Mesenchymal stem cell (in vitro differentiated cells and primary cell): ENCODE measurements at regions not wholly inside any gene's neighbourhood (a gene's known extent, or its start where the extent isn't known, plus 50 kb on each side); places are given as distances from the start of the nearest gene placed in this dataset.

Experiments
- DNase-seq: peaks from one replicate; pipeline ENCODE4 v3.0.0-alpha.2; 2013
- H2AFZ ChIP-seq: one replicate; pipeline ENCODE4 v1.6.1; 2013; ENCODE audit warnings: low read depth, mild to moderate bottlenecking, control low read depth, inconsistent platforms, low read length, moderate library complexity
- H2AK5ac ChIP-seq: 2 replicates; pipeline ENCODE4 v1.6.1; 2013; ENCODE audit warnings: low read length, moderate library complexity, mild to moderate bottlenecking, inconsistent platforms; ENCODE audit not compliant: severe bottlenecking
- H2BK120ac ChIP-seq: one replicate; pipeline ENCODE4 v1.6.1; 2013; ENCODE audit warnings: low read depth, mild to moderate bottlenecking, inconsistent platforms, low read length, moderate library complexity
- H2BK12ac ChIP-seq, 2 experiments: one replicate each; pipeline ENCODE4 v1.6.1; 2013; ENCODE audit warnings: inconsistent platforms in 2 of 2, low read length in 2 of 2, mild to moderate bottlenecking in 2 of 2, moderate library complexity in 2 of 2, control low read depth in 1 of 2
- H2BK15ac ChIP-seq: one replicate; pipeline ENCODE4 v1.6.1; 2013; ENCODE audit warnings: mild to moderate bottlenecking, low read depth, inconsistent platforms; ENCODE audit not compliant: poor library complexity, severe bottlenecking
- H2BK5ac ChIP-seq: 2 replicates; pipeline ENCODE4 v1.6.1; 2013; ENCODE audit warnings: low read depth, mild to moderate bottlenecking, low read length, control low read depth, inconsistent platforms; ENCODE audit not compliant: poor library complexity, severe bottlenecking
- H3K14ac ChIP-seq, 2 experiments: one replicate each; pipeline ENCODE4 v1.6.1; 2013; ENCODE audit warnings: inconsistent platforms in 2 of 2, low read length in 2 of 2, control low read depth in 1 of 2, mild to moderate bottlenecking in 1 of 2, moderate library complexity in 1 of 2
- H3K18ac ChIP-seq, 2 experiments: one replicate each; pipeline ENCODE4 v1.6.1; 2013; ENCODE audit warnings: inconsistent platforms in 2 of 2, low read length in 2 of 2, control low read depth in 1 of 2, low read depth in 1 of 2, mild to moderate bottlenecking in 1 of 2
- H3K23ac ChIP-seq, 2 experiments: one replicate each; pipeline ENCODE4 v1.6.1; 2013; ENCODE audit warnings: inconsistent platforms in 2 of 2, low read length in 2 of 2, mild to moderate bottlenecking in 2 of 2, moderate library complexity in 2 of 2, control low read depth in 1 of 2
- H3K27ac ChIP-seq: 2 replicates; pipeline ENCODE4 v1.5.1; 2013; ENCODE audit warnings: mild to moderate bottlenecking, moderate library complexity, low read length, control low read depth, inconsistent platforms; ENCODE audit not compliant: poor library complexity, severe bottlenecking
- H3K27me3 ChIP-seq, 2 experiments: 2 replicates each; pipeline versions ENCODE4 v1.6.1 to v1.7.0; 2013; ENCODE audit warnings: low read length in 2 of 2, mild to moderate bottlenecking in 2 of 2, moderate library complexity in 2 of 2, control low read depth in 1 of 2, inconsistent platforms in 1 of 2; ENCODE audit not compliant: control insufficient read depth in 1 of 2, insufficient read depth in 1 of 2
- H3K36me3 ChIP-seq, 2 experiments: 2 replicates each; pipeline versions ENCODE4 v1.6.1 to v1.7.0; 2013; ENCODE audit warnings: low read length in 2 of 2, control low read depth in 1 of 2, inconsistent platforms in 1 of 2, low read depth in 1 of 2, mild to moderate bottlenecking in 1 of 2; ENCODE audit not compliant: insufficient read depth in 2 of 2, control insufficient read depth in 1 of 2
- H3K4ac ChIP-seq, 2 experiments: one replicate each; pipeline ENCODE4 v1.6.1; 2013; ENCODE audit warnings: inconsistent platforms in 2 of 2, low read length in 2 of 2, mild to moderate bottlenecking in 2 of 2, moderate library complexity in 2 of 2, control low read depth in 1 of 2, low read depth in 1 of 2
- H3K4me1 ChIP-seq: 2 replicates; pipeline ENCODE4 v1.6.1; 2013; ENCODE audit warnings: low read depth, low read length, control low read depth; ENCODE audit not compliant: control insufficient read depth, insufficient read depth
- H3K4me2 ChIP-seq: 2 replicates; pipeline ENCODE4 v1.6.1; 2013; ENCODE audit warnings: low read length, mild to moderate bottlenecking, inconsistent platforms; ENCODE audit not compliant: poor library complexity, severe bottlenecking
- H3K4me3 ChIP-seq, 2 experiments: 2 replicates each; pipeline versions ENCODE4 v1.5.1 to v1.7.0; 2013; ENCODE audit warnings: low read length in 2 of 2, mild to moderate bottlenecking in 2 of 2, control low read depth in 1 of 2, low read depth in 1 of 2; ENCODE audit not compliant: insufficient read depth in 1 of 2
- H3K79me1 ChIP-seq: replicated peaks from 2 replicates; pipeline ENCODE4 v1.6.1; 2013; ENCODE audit warnings: mild to moderate bottlenecking, control low read depth, low read length, inconsistent platforms; ENCODE audit not compliant: poor library complexity, severe bottlenecking
- H3K9ac ChIP-seq: 2 replicates; pipeline ENCODE4 v1.7.0; 2013; ENCODE audit warnings: mild to moderate bottlenecking, low read length, moderate library complexity
- H3K9me3 ChIP-seq: 2 replicates; pipeline ENCODE4 v1.7.0; 2013; ENCODE audit warnings: mild to moderate bottlenecking, low read length; ENCODE audit not compliant: control insufficient read depth
- H4K8ac ChIP-seq: one replicate; pipeline ENCODE4 v1.6.1; 2013; ENCODE audit warnings: inconsistent platforms, mild to moderate bottlenecking, low read length, moderate library complexity
- H4K91ac ChIP-seq: one replicate; pipeline ENCODE4 v1.6.1; 2013; ENCODE audit warnings: mild to moderate bottlenecking, low read length, inconsistent platforms
- WGBS: methylation state at CpG from one replicate; pipeline ENCODE4 v1.1.7; 2013; ENCODE audit warnings: mixed read lengths; 5-methylcytosine and 5-hydroxymethylcytosine counted together

DNA sequence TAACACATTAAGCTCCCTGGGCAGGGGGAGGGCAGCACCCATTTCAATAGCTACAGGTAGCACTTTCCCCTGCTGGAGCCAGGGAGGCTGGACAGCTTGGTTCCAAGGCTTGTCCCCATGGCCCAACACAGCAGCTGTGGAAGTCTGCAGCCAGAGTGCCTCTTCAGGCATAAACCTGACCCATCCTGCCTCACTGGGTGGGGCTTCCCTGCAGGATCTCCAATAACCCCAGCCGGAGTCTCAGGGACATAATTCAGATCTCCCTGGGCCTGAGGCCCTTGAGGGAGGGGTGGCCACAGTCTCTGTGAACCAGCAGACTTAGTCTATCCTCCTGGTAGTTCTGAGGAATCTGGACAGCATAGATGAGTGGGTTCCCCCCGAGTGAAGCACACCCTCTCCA, 1001.9 kb upstream of the CHAC2 start:
- WGBS, result 84% methylated on average over 2 of the region's 2 CpGs

DNA sequence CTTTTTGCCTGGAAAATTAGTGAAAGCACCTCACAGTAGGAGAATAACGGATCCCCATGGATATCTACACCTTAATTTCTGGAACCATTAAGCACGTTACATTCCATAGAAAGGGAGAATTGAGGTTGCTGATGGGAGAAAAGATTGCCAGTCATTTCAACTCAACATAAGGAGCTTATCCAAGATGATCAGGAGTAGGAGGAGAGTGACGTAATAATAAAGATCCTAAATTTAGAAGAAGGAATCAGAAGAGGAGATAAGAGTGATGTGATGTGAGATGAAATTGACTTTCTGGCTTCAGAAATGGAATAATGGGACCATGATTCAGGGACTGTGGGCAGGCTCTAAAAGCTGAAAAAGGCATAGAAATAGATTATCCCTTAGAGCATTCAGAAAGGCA, 1017.8 kb upstream of the CHAC2 start:
- H3K79me1 ChIP-seq, result no peaks in the 10 kb centered on the region
- H3K27me3 ChIP-seq, result no peaks in the 10 kb centered on the region
- H3K4ac ChIP-seq, result no peak overlapping the region
- H3K4me1 ChIP-seq, result no peaks in the 10 kb centered on the region
- H2BK12ac ChIP-seq, result no peak overlapping the region
- peaks cover 40% of the 10 kb centered on the region for H3K9me3 ChIP-seq
- no peak overlapping the region for H2BK120ac ChIP-seq
- no peak overlapping the region for H2AFZ ChIP-seq
- H3K14ac ChIP-seq, result no peak overlapping the region
- no peak overlapping the region for H4K8ac ChIP-seq
- H3K36me3 ChIP-seq, result no peaks in the 10 kb centered on the region
- H2BK5ac ChIP-seq, result no peak overlapping the region
- no peak overlapping the region for H3K23ac ChIP-seq
- no peak overlapping the region for H3K4me2 ChIP-seq
- no peak overlapping the region for H3K4me3 ChIP-seq
- no peak for DNase-seq
- H3K18ac ChIP-seq, result no peak overlapping the region
- 81% methylated on average over 2 of the region's 3 CpGs for WGBS
- H4K91ac ChIP-seq, result no peak overlapping the region
- H3K9ac ChIP-seq, result no peak overlapping the region
- H2AK5ac ChIP-seq, result no peak overlapping the region
- no peak overlapping the region for H2BK15ac ChIP-seq
- H3K27ac ChIP-seq, result no peak overlapping the region

More for the DNA sequence above, 1001.9 kb upstream of the CHAC2 start:
- Histone ChIP-seq H2BK5ac (no peak overlapping the region), H3K36me3 (no peaks in the 10 kb centered on the region), H2BK120ac (no peak overlapping the region), H3K79me1 (no peaks in the 10 kb centered on the region), H3K4me3 (no peak overlapping the region), H3K27me3 (no peaks in the 10 kb centered on the region), H3K9me3 (peaks cover 20% of the 10 kb centered on the region), H3K23ac (no peak overlapping the region), H3K4me2 (no peak overlapping the region), H3K4me1 (no peaks in the 10 kb centered on the region), H2BK15ac (no peak overlapping the region), H3K9ac (no peak overlapping the region), H2BK12ac (no peak overlapping the region), H4K91ac (no peak overlapping the region), H3K4ac (no peak overlapping the region), H4K8ac (no peak overlapping the region), H3K27ac (no peak overlapping the region), H2AK5ac (no peak overlapping the region), H3K14ac (no peak overlapping the region), H2AFZ (no peak overlapping the region), H3K18ac (no peak overlapping the region)
- no peak for DNase-seq

GRCh38 chr2:52745144-52745543, 1022.5 kb upstream of the CHAC2 start:
- no peak overlapping the region for H3K4me3 ChIP-seq
- no peak overlapping the region for H3K4me2 ChIP-seq
- no peaks in the 10 kb centered on the region for H3K79me1 ChIP-seq
- H3K14ac ChIP-seq, result no peak overlapping the region
- no peaks in the 10 kb centered on the region for H3K36me3 ChIP-seq
- H2BK120ac ChIP-seq, result no peak overlapping the region
- no peak overlapping the region for H2BK15ac ChIP-seq
- H3K4me1 ChIP-seq, result no peaks in the 10 kb centered on the region
- H2BK12ac ChIP-seq, result no peak overlapping the region
- DNase-seq, result no peak
- no peak overlapping the region for H3K23ac ChIP-seq
- no peak overlapping the region for H3K18ac ChIP-seq
- H3K27ac ChIP-seq, result no peak overlapping the region
- H2BK5ac ChIP-seq, result no peak overlapping the region
- no peak overlapping the region for H3K9ac ChIP-seq
- H3K4ac ChIP-seq, result no peak overlapping the region
- no peaks in the 10 kb centered on the region for H3K27me3 ChIP-seq
- H4K8ac ChIP-seq, result no peak overlapping the region
- no CpG with 5 or more reads among the region's 1 CpG for WGBS
- H2AK5ac ChIP-seq, result no peak overlapping the region
- H3K9me3 ChIP-seq, result peaks cover 17% of the 10 kb centered on the region
- H2AFZ ChIP-seq, result no peak overlapping the region
- H4K91ac ChIP-seq, result no peak overlapping the region

GRCh38 chr2:52732849-52733395, 1034.7 kb upstream of the CHAC2 start:
- Histone ChIP-seq H4K8ac (no peak overlapping the region), H3K79me1 (no peaks in the 10 kb centered on the region), H3K36me3 (no peaks in the 10 kb centered on the region), H3K4me2 (no peak overlapping the region), H2BK15ac (no peak overlapping the region), H3K27ac (no peak overlapping the region), H3K9ac (no peak overlapping the region), H2AK5ac (no peak overlapping the region), H3K9me3 (no peaks in the 10 kb centered on the region), H3K14ac (no peak overlapping the region), H2AFZ (no peak overlapping the region), H2BK12ac (no peak overlapping the region), H4K91ac (no peak overlapping the region), H3K4me3 (no peak overlapping the region), H2BK120ac (no peak overlapping the region), H3K4me1 (no peaks in the 10 kb centered on the region), H3K23ac (no peak overlapping the region), H3K27me3 (no peaks in the 10 kb centered on the region), H2BK5ac (no peak overlapping the region), H3K18ac (no peak overlapping the region), H3K4ac (no peak overlapping the region)
- WGBS, result 86% methylated on average over 2 of the region's 3 CpGs
- DNase-seq, result no peak
